HEK293 (cell line): ENCODE measurements at regions not wholly inside any gene's neighbourhood (a gene's known extent, or its start where the extent isn't known, plus 50 kb on each side); places are given as distances from the start of the nearest gene placed in this dataset.

Experiments
- CTCF ChIP-seq: fragments of 450-650 bp; formaldehyde crosslinking; IDR thresholded peaks from 2 replicates; pipeline ENCODE4 v1.5.1; 2016; ENCODE audit warnings: missing biosample characterization, missing genetic modification characterization
- GLI2 ChIP-seq: fragments of 450-650 bp; formaldehyde crosslinking; IDR thresholded peaks from 2 replicates; pipeline ENCODE4; 2017; ENCODE audit warnings: missing biosample characterization, missing genetic modification characterization, low read depth, borderline replicate concordance
- HOXA7 ChIP-seq: sonication (generic); formaldehyde crosslinking; IDR thresholded peaks from 2 replicates; pipeline ENCODE4 v1.8.1; 2022; ENCODE audit warnings: missing genetic modification reagents, borderline replicate concordance
- KLF1 ChIP-seq: fragments of 450-650 bp; formaldehyde crosslinking; IDR thresholded peaks from 2 replicates; pipeline ENCODE4 v1.5.1; 2016; ENCODE audit warnings: missing biosample characterization, missing genetic modification characterization
- PRDM1 ChIP-seq: fragments of 450-650 bp; formaldehyde crosslinking; IDR thresholded peaks from 2 replicates; pipeline ENCODE4; 2016; ENCODE audit warnings: missing biosample characterization, missing genetic modification characterization
- PRDM4 ChIP-seq: fragments of 450-650 bp; formaldehyde crosslinking; IDR thresholded peaks from 2 replicates; pipeline ENCODE4 v1.5.1; 2017; ENCODE audit warnings: missing biosample characterization, missing genetic modification characterization
- REST ChIP-seq: fragments of 450-650 bp; formaldehyde crosslinking; IDR thresholded peaks from 2 replicates; pipeline ENCODE4 v1.5.1; 2016; ENCODE audit warnings: missing biosample characterization, missing genetic modification characterization
- SP2 ChIP-seq: fragments of 450-650 bp; formaldehyde crosslinking; IDR thresholded peaks from 2 replicates; pipeline ENCODE4 v1.5.1; 2016; ENCODE audit warnings: missing biosample characterization, missing genetic modification characterization
- ZBTB48 ChIP-seq: fragments of 450-650 bp; formaldehyde crosslinking; IDR thresholded peaks from 2 replicates; pipeline ENCODE4 v1.5.1; 2016; ENCODE audit warnings: missing biosample characterization, missing genetic modification characterization
- ZBTB7A ChIP-seq: fragments of 450-650 bp; formaldehyde crosslinking; IDR thresholded peaks from 2 replicates; pipeline ENCODE4 v1.5.1; 2016; ENCODE audit warnings: low read depth, missing biosample characterization, missing genetic modification characterization
- ZBTB8A ChIP-seq: fragments of 450-650 bp; formaldehyde crosslinking; IDR thresholded peaks from 2 replicates; pipeline ENCODE4 v1.5.1; 2016; ENCODE audit warnings: missing biosample characterization, missing genetic modification characterization
- ZNF266 ChIP-seq: fragments of 450-650 bp; formaldehyde crosslinking; IDR thresholded peaks from 2 replicates; pipeline ENCODE4 v1.5.1; 2016; ENCODE audit warnings: missing biosample characterization, missing genetic modification characterization, low read depth
- ZNF426 ChIP-seq: fragments of 450-650 bp; formaldehyde crosslinking; IDR thresholded peaks from 2 replicates; pipeline ENCODE4 v1.5.1; 2017; ENCODE audit warnings: missing biosample characterization, missing genetic modification characterization, mild to moderate bottlenecking, inconsistent platforms, moderate library complexity

- TF ChIP-seq ZBTB7A = no peak
- TF ChIP-seq ZBTB48 (tag by site-specific recombination) = no peak
- no peak for TF ChIP-seq CTCF (tag by site-specific recombination)
- TF ChIP-seq GLI2 (tag by site-specific recombination) = no peak
- no peak for TF ChIP-seq ZNF426 (tag by site-specific recombination)
- no peak for TF ChIP-seq PRDM1 (tag by site-specific recombination)
- TF ChIP-seq HOXA7 (CRISPR knock-in tag) = no peak
- TF ChIP-seq PRDM4 (tag by site-specific recombination) = no peak
- no peak for TF ChIP-seq ZBTB8A (tag by site-specific recombination)
- no peak for TF ChIP-seq KLF1 (tag by site-specific recombination)
- no peak for TF ChIP-seq ZNF266 (tag by site-specific recombination)
- TF ChIP-seq REST = no peak
- no peak for TF ChIP-seq SP2
Observed at GRCh38 chr18:51933903-51934302, 406.1 kb upstream of the DCC start.
